Neuronal stem cell (in vitro differentiated cells): ENCODE measurements at regions not wholly inside any gene's neighbourhood (a gene's known extent, or its start where the extent isn't known, plus 50 kb on each side); places are given as distances from the start of the nearest gene placed in this dataset.
A peak's percentile ranks its signal among the peaks of the same experiment; 100 is the strongest.

ENCODE experiments used
- DNase-seq: peaks from one replicate; pipeline ENCODE4 v3.0.0-alpha.2; 2013; ENCODE audit warnings: low spot score
- H2AFZ ChIP-seq: one replicate; pipeline ENCODE4 v1.6.1; 2013; ENCODE audit warnings: mild to moderate bottlenecking, low read length, inconsistent platforms
- H2AK5ac ChIP-seq: 2 replicates; pipeline ENCODE4 v1.6.1; 2013; ENCODE audit warnings: low read depth, mild to moderate bottlenecking, inconsistent platforms, low read length, moderate library complexity, mixed read lengths
- H2BK120ac ChIP-seq: 2 replicates; pipeline ENCODE4 v1.6.1; 2013; ENCODE audit warnings: low read depth, mild to moderate bottlenecking, inconsistent platforms, low read length, moderate library complexity, mixed read lengths
- H2BK12ac ChIP-seq: one replicate; pipeline ENCODE4 v1.6.1; 2013; ENCODE audit warnings: low read length, inconsistent platforms
- H2BK15ac ChIP-seq: 2 replicates; pipeline ENCODE4 v1.6.1; 2013; ENCODE audit warnings: mild to moderate bottlenecking, low read length, inconsistent platforms, mixed read lengths
- H2BK5ac ChIP-seq: one replicate; pipeline ENCODE4 v1.6.1; 2013; ENCODE audit warnings: inconsistent platforms, mild to moderate bottlenecking, low read length, moderate library complexity
- H3K14ac ChIP-seq: one replicate; pipeline ENCODE4 v1.6.1; 2013; ENCODE audit warnings: low read length, inconsistent platforms
- H3K18ac ChIP-seq: 2 replicates; pipeline ENCODE4 v1.6.1; 2013; ENCODE audit warnings: low read length, inconsistent platforms
- H3K23ac ChIP-seq: 2 replicates; pipeline ENCODE4 v1.6.1; 2013; ENCODE audit warnings: low read depth, mild to moderate bottlenecking, mixed read lengths, low read length, inconsistent platforms; ENCODE audit not compliant: poor library complexity
- H3K27ac ChIP-seq: replicated peaks from 3 replicates; pipeline ENCODE4 v1.5.1; 2013; ENCODE audit warnings: low read length, inconsistent platforms
- H3K27me3 ChIP-seq, 3 experiments: 2 replicates each; pipeline ENCODE4 v1.6.1; 2013; ENCODE audit warnings: low read length in 3 of 3, mild to moderate bottlenecking in 2 of 3, inconsistent platforms in 1 of 3, low read depth in 1 of 3, mixed read lengths in 1 of 3, moderate library complexity in 1 of 3; ENCODE audit not compliant: control insufficient read depth in 3 of 3, insufficient read depth in 3 of 3
- H3K36me3 ChIP-seq, 2 donors: replicated peaks in 1 of 2; 2 replicates each; pipeline ENCODE4 v1.6.1; 2013; ENCODE audit warnings: low read length in 2 of 2; ENCODE audit not compliant: control insufficient read depth in 2 of 2, insufficient read depth in 2 of 2
- H3K4ac ChIP-seq: 2 replicates; pipeline ENCODE4 v1.6.1; 2013; ENCODE audit warnings: inconsistent platforms, mild to moderate bottlenecking, low read length, moderate library complexity
- H3K4me1 ChIP-seq, 2 donors: 1 replicate in 1 of 2; 2 replicates in 1 of 2; pipeline ENCODE4 v1.6.1; 2013; ENCODE audit warnings: low read length in 2 of 2, low read depth in 1 of 2; ENCODE audit not compliant: control insufficient read depth in 2 of 2, insufficient read depth in 1 of 2
- H3K4me2 ChIP-seq: one replicate; pipeline ENCODE4 v1.6.1; 2013; ENCODE audit warnings: mild to moderate bottlenecking, low read length, inconsistent platforms; ENCODE audit not compliant: insufficient read depth, poor library complexity, severe bottlenecking
- H3K4me3 ChIP-seq, 2 donors: 2 replicates each; pipeline ENCODE4 v1.5.1; 2013; ENCODE audit warnings: low read length in 2 of 2, mild to moderate bottlenecking in 2 of 2, inconsistent platforms in 1 of 2, moderate library complexity in 1 of 2
- H3K79me1 ChIP-seq: one replicate; pipeline ENCODE4 v1.6.1; 2013; ENCODE audit warnings: low read depth, mild to moderate bottlenecking, inconsistent platforms, low read length, moderate library complexity
- H3K9ac ChIP-seq: one replicate; pipeline ENCODE4 v1.6.1; 2013; ENCODE audit warnings: mild to moderate bottlenecking, low read depth, low read length, inconsistent platforms; ENCODE audit not compliant: poor library complexity
- H3K9me3 ChIP-seq, 2 donors: replicated peaks in 1 of 2; 2 replicates each; pipeline versions ENCODE3 to v1.6.1; 2013; ENCODE audit warnings: low read length in 2 of 2, mild to moderate bottlenecking in 2 of 2, inconsistent platforms in 1 of 2, low read depth in 1 of 2, mixed read lengths in 1 of 2, moderate library complexity in 1 of 2; ENCODE audit not compliant: control insufficient read depth in 2 of 2, insufficient read depth in 1 of 2
- H4K8ac ChIP-seq: one replicate; pipeline ENCODE4 v1.6.1; 2013; ENCODE audit warnings: low read depth, mild to moderate bottlenecking, inconsistent platforms, low read length, moderate library complexity
- H4K91ac ChIP-seq: one replicate; pipeline ENCODE4 v1.6.1; 2013; ENCODE audit warnings: low read length, low read depth, mild to moderate bottlenecking, inconsistent platforms; ENCODE audit not compliant: poor library complexity
- WGBS, 2 donors: extraction: QIAGEN DNeasy Blood & Tissue Kit; methylation state at CpG; one replicate each; pipeline ENCODE4 v1.1.7; 2013; ENCODE audit warnings: missing lambda C conversion rate in 2 of 2, mixed read lengths in 1 of 2; ENCODE audit not compliant: insufficient read length in 2 of 2, insufficient replicate concordance in 1 of 2; ENCODE audit errors: extremely low coverage in 2 of 2; 5-methylcytosine and 5-hydroxymethylcytosine counted together

DNA sequence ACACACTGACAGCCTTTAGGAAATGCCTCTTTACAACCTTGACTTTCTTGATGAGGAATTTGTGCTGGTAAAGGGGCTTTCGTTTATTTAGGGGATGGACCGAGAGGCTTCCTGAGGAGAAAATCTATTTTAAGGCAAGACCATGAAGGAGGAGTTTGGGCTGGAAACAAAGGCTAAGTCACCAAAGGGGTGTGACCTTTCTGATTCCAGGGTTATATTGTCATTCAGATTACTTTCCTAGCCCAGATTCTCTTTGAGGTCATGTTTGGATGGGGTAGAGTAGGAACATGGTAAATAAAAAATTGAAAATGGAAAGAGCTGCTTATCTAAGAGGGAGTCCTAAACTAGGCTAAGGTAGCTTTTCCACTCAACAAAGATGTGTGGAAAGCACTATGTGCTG, 77.1 kb upstream of the UGP2 start:
- peaks cover 0 to 9% of the 10 kb centered on the region in 2 donors for H3K9me3 ChIP-seq
- no peaks in the 10 kb centered on the region for H3K36me3 ChIP-seq
- no peak overlapping the region for H4K8ac ChIP-seq
- H2AFZ ChIP-seq = peak overlapping the region; percentile 68
- peaks cover 0 to 3% (median 0%) of the 10 kb centered on the region in 3 experiments for H3K27me3 ChIP-seq
- H3K23ac ChIP-seq = no peak overlapping the region
- no peak overlapping the region for H2BK15ac ChIP-seq
- no peak overlapping the region for H4K91ac ChIP-seq
- H3K27ac ChIP-seq = no peak overlapping the region
- H3K4me2 ChIP-seq = no peak overlapping the region
- no peak overlapping the region for H3K18ac ChIP-seq
- WGBS, 2 donors = no CpG with 5 or more reads among the region's 2 CpGs
- no peak overlapping the region for H2BK120ac ChIP-seq
- no peak overlapping the region for H3K9ac ChIP-seq
- no peaks in the 10 kb centered on the region for H3K79me1 ChIP-seq
- no peak overlapping the region for H3K14ac ChIP-seq
- no peak overlapping the region for H2AK5ac ChIP-seq
- no peak overlapping the region for H2BK12ac ChIP-seq
- no peak overlapping the region for H3K4ac ChIP-seq
- H3K4me3 ChIP-seq = no peak overlapping the region
- H2BK5ac ChIP-seq = no peak overlapping the region
- H3K4me1 ChIP-seq = peaks cover 9 to 12% of the 10 kb centered on the region in 2 donors
- no peak for DNase-seq

DNA sequence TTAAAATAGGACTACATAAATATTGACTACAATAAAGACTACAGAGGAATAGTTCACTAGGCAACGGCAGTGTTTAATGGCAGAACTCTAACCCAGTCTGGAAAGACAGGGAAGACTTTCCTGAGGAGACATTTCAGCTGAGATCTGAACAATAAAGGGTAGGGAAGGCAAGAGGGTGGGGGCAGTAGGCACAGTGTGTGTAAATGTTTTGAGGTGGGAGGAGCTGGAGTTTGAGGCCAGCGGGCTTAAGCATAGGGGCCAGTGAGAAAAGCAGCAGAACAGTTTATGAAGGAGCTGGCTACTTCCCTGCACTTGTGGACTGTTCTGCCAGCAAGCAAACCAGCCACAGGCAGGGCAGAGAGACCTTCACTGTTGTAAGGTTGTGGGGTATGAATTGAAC, 76.6 kb upstream of the UGP2 start:
- Histone ChIP-seq H3K4me3 (no peak overlapping the region), H3K27ac (no peak overlapping the region)
- WGBS, 2 donors = no CpG with 5 or more reads among the region's 2 CpGs

GRCh38 chr2:63767307-63767706, 74.4 kb upstream of the UGP2 start:
- Histone ChIP-seq H2BK5ac (no peak overlapping the region), H2AK5ac (no peak overlapping the region), H3K79me1 (no peaks in the 10 kb centered on the region), H3K9me3 (peaks cover 0 to 9% of the 10 kb centered on the region in 2 donors), H2BK15ac (no peak overlapping the region), H2BK120ac (no peak overlapping the region), H2AFZ (no peak overlapping the region), H3K27me3 (no peaks in the 10 kb centered on the region), H3K23ac (no peak overlapping the region), H3K36me3 (no peaks in the 10 kb centered on the region), H3K4me2 (no peak overlapping the region), H4K91ac (no peak overlapping the region), H3K18ac (no peak overlapping the region), H4K8ac (no peak overlapping the region), H3K14ac (no peak overlapping the region), H3K27ac (no peak overlapping the region), H2BK12ac (no peak overlapping the region), H3K4ac (no peak overlapping the region), H3K9ac (no peak overlapping the region), H3K4me1 (peaks cover 9 to 12% of the 10 kb centered on the region in 2 donors), H3K4me3 (no peak overlapping the region)
- DNase-seq = no peak
- WGBS, 2 donors = no CpG with 5 or more reads among the region's 1 CpG

More for the DNA sequence above, 76.6 kb upstream of the UGP2 start:
- Histone ChIP-seq H2BK15ac (no peak overlapping the region), H4K91ac (no peak overlapping the region), H3K14ac (no peak overlapping the region), H3K36me3 (no peaks in the 10 kb centered on the region), H2BK120ac (no peak overlapping the region), H2BK5ac (no peak overlapping the region), H4K8ac (no peak overlapping the region), H3K4me2 (no peak overlapping the region), H3K4ac (no peak overlapping the region), H3K27me3 (peaks cover 0 to 1% (median 0%) of the 10 kb centered on the region in 3 experiments), H3K9me3 (peaks cover 0 to 9% of the 10 kb centered on the region in 2 donors), H3K23ac (no peak overlapping the region), H2BK12ac (no peak overlapping the region), H3K18ac (no peak overlapping the region), H3K9ac (no peak overlapping the region), H2AK5ac (no peak overlapping the region), H3K79me1 (no peaks in the 10 kb centered on the region), H2AFZ (peak overlapping the region; percentile 68), H3K4me1 (peaks cover 9 to 12% of the 10 kb centered on the region in 2 donors)
- DNase-seq = no peak

DNA sequence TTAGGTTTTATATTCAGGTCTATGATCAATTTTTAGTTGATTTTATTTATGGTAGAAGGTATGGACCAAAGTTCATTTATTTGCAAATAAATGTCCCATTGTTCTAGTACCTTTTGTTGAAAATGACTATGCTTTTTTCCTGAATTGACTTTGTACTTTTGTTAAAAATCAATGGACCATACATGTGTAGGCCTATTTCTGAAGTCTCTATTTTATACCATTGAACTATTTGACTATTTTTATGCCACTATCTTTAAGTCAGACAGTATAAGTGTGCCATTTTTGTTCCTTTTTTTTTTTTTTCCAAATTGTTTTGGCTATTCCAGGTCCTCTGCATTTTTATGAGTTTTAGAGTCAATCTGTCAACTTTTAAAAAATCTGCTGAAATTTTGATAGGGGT, 73.6 kb upstream of the UGP2 start:
- Histone ChIP-seq H2BK12ac (no peak overlapping the region), H3K23ac (no peak overlapping the region), H2BK5ac (no peak overlapping the region), H2BK15ac (no peak overlapping the region), H3K9me3 (peaks cover 0 to 9% of the 10 kb centered on the region in 2 donors), H3K79me1 (no peaks in the 10 kb centered on the region), H2AK5ac (no peak overlapping the region), H3K4me1 (peaks cover 9 to 12% of the 10 kb centered on the region in 2 donors), H3K4me2 (no peak overlapping the region), H3K4me3 (no peak overlapping the region), H4K91ac (no peak overlapping the region), H3K9ac (no peak overlapping the region), H3K14ac (no peak overlapping the region), H3K18ac (no peak overlapping the region), H3K27me3 (no peaks in the 10 kb centered on the region), H2AFZ (no peak overlapping the region), H3K36me3 (no peaks in the 10 kb centered on the region), H3K4ac (no peak overlapping the region), H4K8ac (no peak overlapping the region), H2BK120ac (no peak overlapping the region), H3K27ac (no peak overlapping the region)
- no peak for DNase-seq
